GM12875 (cell line): ENCODE measurements at regions not wholly inside any gene's neighbourhood (a gene's known extent, or its start where the extent isn't known, plus 50 kb on each side); places are given as distances from the start of the nearest gene placed in this dataset.

Source experiments
- H3K4me3 ChIP-seq: one replicate; pipeline ENCODE4 v1.5.1; 2011; ENCODE audit warnings: low read depth, low read length, control low read depth
- TF ChIP-seq, protein P1 (sequence below): IDR thresholded peaks from 2 replicates; pipeline ENCODE4 v1.5.1; 2011; ENCODE audit warnings: low read depth, mild to moderate bottlenecking, control low read depth, inconsistent platforms, low read length, moderate library complexity, borderline replicate concordance; ENCODE audit not compliant: insufficient read depth

DNA sequence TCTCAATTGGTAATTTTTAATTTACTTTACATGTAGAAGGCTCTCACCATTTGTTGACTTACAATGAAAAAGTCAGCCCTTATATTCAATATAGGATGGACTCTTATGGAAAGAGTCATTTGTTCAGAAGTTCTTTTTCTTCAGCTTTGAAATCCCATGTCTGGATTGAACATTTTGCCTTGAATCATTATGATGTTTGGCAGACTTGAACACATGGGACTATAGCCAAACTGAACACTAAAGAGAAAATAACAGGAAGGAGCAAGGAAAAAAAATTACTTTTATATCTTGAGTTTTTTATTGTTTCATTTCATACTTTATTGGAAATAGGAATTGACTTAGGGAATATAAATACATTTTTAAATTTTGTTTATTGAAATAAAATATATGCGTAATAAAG lies 1503.0 kb downstream of the EFNA5 start:
- no peak overlapping the region for H3K4me3 ChIP-seq
- TF ChIP-seq, protein P1, sequence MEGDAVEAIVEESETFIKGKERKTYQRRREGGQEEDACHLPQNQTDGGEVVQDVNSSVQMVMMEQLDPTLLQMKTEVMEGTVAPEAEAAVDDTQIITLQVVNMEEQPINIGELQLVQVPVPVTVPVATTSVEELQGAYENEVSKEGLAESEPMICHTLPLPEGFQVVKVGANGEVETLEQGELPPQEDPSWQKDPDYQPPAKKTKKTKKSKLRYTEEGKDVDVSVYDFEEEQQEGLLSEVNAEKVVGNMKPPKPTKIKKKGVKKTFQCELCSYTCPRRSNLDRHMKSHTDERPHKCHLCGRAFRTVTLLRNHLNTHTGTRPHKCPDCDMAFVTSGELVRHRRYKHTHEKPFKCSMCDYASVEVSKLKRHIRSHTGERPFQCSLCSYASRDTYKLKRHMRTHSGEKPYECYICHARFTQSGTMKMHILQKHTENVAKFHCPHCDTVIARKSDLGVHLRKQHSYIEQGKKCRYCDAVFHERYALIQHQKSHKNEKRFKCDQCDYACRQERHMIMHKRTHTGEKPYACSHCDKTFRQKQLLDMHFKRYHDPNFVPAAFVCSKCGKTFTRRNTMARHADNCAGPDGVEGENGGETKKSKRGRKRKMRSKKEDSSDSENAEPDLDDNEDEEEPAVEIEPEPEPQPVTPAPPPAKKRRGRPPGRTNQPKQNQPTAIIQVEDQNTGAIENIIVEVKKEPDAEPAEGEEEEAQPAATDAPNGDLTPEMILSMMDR, result no peak

DNA sequence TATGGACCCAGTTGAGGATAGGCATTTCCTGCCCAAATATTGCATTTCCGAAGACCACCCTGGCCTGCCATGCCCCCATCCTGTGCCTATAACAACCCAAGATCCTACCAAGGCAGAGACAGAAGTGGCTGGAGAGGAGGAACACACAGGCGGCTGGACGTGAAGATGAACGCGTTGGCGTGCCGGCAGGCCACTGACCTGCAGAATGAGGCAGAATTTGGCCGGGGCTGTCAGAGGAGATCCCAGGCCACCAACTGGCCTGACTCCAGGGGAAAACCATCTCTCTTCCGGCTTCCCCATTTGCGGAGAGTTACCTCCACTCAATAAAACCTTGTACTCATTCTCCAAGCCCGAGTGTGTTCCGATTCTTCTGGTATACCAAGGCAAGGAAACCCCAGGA lies 1507.5 kb downstream of the EFNA5 start:
- H3K4me3 ChIP-seq, result no peak overlapping the region
- TF ChIP-seq, protein P1, result no peak

DNA sequence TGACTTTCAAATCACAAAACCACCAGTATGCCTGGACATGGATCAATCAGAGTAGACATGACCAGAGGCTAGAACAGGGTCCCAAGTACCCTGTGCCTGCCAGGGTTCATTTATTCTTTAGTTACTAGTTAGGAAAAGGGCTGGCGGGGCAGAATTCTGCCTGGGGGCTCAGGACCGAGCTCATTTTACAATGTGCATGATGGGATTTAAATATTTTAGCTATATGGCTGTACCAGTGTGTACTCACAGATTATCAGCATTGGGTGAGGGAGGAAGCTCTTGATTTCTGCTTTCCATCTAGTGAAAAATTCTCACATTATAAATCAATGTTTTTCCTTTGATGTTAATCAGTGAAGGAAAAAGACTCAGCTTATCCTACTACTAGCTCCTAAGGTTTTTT lies 1511.1 kb downstream of the EFNA5 start:
- no peak overlapping the region for H3K4me3 ChIP-seq
- TF ChIP-seq, protein P1, result no peak

DNA sequence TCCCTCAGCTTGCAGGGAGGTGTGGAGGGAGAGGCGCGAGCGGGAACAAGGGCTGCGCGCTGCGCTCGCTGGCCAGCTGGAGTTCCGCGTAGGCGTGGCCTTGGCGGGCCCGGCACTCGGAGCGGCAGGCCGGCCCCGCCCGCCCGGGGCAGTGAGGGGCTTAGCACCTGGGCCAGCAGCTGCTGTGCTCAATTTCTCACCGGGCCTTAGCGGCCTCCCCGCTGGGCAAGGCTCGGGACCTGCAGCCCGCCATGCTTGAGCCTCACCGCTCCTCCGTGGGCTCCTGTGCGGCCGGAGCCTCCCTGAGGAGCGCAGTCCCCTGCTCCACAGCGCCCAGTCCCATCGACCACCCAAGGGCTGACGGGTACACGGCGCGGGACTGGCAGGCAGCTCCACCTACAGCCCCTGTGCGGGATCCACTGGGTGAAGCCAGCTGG lies 1516.4 kb downstream of the EFNA5 start:
- TF ChIP-seq, protein P1, result no peak
- no peak overlapping the region for H3K4me3 ChIP-seq

DNA sequence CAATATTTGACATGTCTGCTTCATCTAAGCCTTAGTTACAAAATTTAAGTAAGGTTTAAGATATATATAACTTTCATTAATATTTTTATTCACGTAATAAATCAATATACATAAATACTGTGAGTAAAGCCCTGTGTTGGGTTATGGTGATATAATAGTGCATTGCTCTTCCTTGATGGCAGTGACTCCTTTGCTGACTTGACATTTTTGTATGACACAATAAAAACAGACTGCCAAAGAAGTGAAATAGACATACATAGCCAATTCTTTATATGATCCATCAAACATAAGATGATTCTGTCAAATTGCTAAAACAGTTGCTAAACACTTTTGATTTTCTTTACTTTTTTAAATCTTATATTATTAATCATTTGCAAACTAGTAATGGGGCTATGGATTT lies 1518.2 kb downstream of the EFNA5 start:
- TF ChIP-seq, protein P1, result no peak
- H3K4me3 ChIP-seq, result no peak overlapping the region

DNA sequence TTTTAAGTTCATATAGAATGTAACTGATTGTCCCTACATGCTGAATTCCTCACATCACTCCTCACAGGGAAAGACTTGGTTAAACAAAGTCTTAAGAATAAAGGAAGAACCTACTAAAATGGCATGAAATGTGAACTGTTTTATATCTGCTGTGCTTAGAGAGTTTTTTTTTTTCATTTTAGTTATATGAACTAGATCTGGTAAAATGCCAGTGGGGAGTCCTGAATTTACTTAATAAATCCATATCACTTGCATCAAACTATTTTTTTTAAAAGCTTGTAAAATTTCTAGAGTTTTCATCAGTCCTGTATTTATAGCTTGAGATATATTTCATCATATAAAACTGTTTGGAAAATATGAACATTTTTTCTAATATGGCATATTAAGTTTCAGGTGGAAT lies 1528.6 kb downstream of the EFNA5 start:
- no peak overlapping the region for H3K4me3 ChIP-seq
- TF ChIP-seq, protein P1, result no peak

DNA sequence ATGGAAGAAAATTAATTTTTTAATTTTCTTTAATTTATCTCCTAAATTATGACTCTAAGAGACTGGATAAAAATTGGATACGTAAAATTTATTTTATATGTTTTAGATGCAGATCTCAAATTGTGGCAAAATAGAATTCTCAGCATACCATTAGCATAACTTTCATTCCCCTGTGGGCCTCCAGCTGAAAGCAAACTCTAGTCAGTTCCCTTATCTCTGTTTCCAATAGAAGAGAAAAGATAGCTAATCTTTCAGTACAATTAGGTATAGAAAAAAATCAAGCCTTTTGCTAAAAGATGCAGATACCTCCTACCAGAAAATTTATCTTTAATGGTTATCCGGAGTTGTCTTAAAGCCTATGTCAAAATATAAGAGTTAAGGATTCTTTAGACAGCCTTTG lies 1530.6 kb downstream of the EFNA5 start:
- no peak overlapping the region for H3K4me3 ChIP-seq
- TF ChIP-seq, protein P1, result no peak
